GM23338 (cell line): ENCODE measurements at regions not wholly inside any gene's neighbourhood (a gene's known extent, or its start where the extent isn't known, plus 50 kb on each side); places are given as distances from the start of the nearest gene placed in this dataset.

ENCODE experiments used
- ATAC-seq: fragments of 200-7000 bp; cut with Tn5 transposase; 3 replicates; pipeline ENCODE4 v1.9.1; 2020
- DNase-seq: peaks from one replicate; pipeline ENCODE4 v3.0.0-alpha.2; 2015; ENCODE audit warnings: low spot score
- H2AFZ ChIP-seq: fragments of 200-600 bp; sonication (generic); 2 replicates; pipeline ENCODE4 v1.8.0; 2016; ENCODE audit warnings: antibody characterized with exemption, mild to moderate bottlenecking, moderate library complexity
- H3F3A ChIP-seq: fragments of 200-600 bp; sonication (generic); replicated peaks from 2 replicates; pipeline ENCODE4 v1.8.0; 2017; ENCODE audit warnings: antibody characterized with exemption, mixed run types, low read depth
- H3K27ac ChIP-seq: fragments of 200-600 bp; sonication (generic); 2 replicates; pipeline ENCODE4 v1.6.1; 2016; ENCODE audit warnings: low read depth
- H3K27me3 ChIP-seq: fragments of 200-600 bp; sonication (generic); 2 replicates; pipeline ENCODE4 v1.8.0; 2016; ENCODE audit warnings: mild to moderate bottlenecking, mixed run types, moderate library complexity; ENCODE audit not compliant: insufficient read depth
- H3K36me3 ChIP-seq: fragments of 200-600 bp; sonication (generic); 2 replicates; pipeline ENCODE4 v1.8.0; 2016; ENCODE audit warnings: mild to moderate bottlenecking; ENCODE audit not compliant: insufficient read depth
- H3K4me1 ChIP-seq: fragments of 200-600 bp; sonication (generic); 2 replicates; pipeline ENCODE4 v1.8.0; 2016; ENCODE audit warnings: mild to moderate bottlenecking, moderate library complexity; ENCODE audit not compliant: insufficient read depth
- H3K4me2 ChIP-seq: fragments of 200-600 bp; sonication (generic); 2 replicates; pipeline ENCODE4 v1.7.1; 2017; ENCODE audit warnings: mixed run types
- H3K4me3 ChIP-seq: fragments of 200-600 bp; sonication (generic); 2 replicates; pipeline ENCODE4 v1.6.1; 2016; ENCODE audit warnings: mixed run types
- H3K79me2 ChIP-seq: fragments of 200-600 bp; sonication (generic); replicated peaks from 2 replicates; pipeline ENCODE4 v1.8.0; 2017; ENCODE audit warnings: mild to moderate bottlenecking; ENCODE audit not compliant: insufficient read depth
- H3K9me2 ChIP-seq: fragments of 200-600 bp; sonication (generic); 2 replicates; pipeline ENCODE4 v1.8.0; 2017; ENCODE audit not compliant: insufficient read depth
- H4K20me1 ChIP-seq: fragments of 200-600 bp; sonication (generic); replicated peaks from 2 replicates; pipeline ENCODE4 v1.8.0; 2017; ENCODE audit warnings: mild to moderate bottlenecking; ENCODE audit not compliant: insufficient read depth
- H3K27ac Mint-ChIP-seq: 2 replicates; pipeline ENCODE4 v1.8.0; 2020; ENCODE audit warnings: inconsistent platforms, mild to moderate bottlenecking, moderate library complexity, mixed read lengths
- H3K27me3 Mint-ChIP-seq: 3 replicates; pipeline ENCODE4 v1.8.0; 2022; ENCODE audit warnings: low read depth, mild to moderate bottlenecking, moderate library complexity, mixed read lengths, inconsistent platforms; ENCODE audit not compliant: insufficient read depth, poor library complexity
- H3K36me3 Mint-ChIP-seq: 3 replicates; pipeline ENCODE4 v1.8.0; 2021; ENCODE audit warnings: low read depth, mild to moderate bottlenecking, inconsistent platforms, moderate library complexity, mixed read lengths
- H3K4me1 Mint-ChIP-seq: 3 replicates; pipeline ENCODE4 v1.8.0; 2020; ENCODE audit warnings: mild to moderate bottlenecking, inconsistent platforms, mixed read lengths
- H3K4me3 Mint-ChIP-seq: 3 replicates; pipeline ENCODE4 v1.8.0; 2021; ENCODE audit warnings: moderate library complexity, mild to moderate bottlenecking, inconsistent platforms, mixed read lengths
- H3K9me3 Mint-ChIP-seq: 3 replicates; pipeline ENCODE4 v1.8.0; 2020; ENCODE audit warnings: moderate library complexity, mild to moderate bottlenecking, inconsistent platforms, mixed read lengths
- CREB1 ChIP-seq: fragments of 250-450 bp; sonication (Bioruptor Pico); IDR thresholded peaks from 2 replicates; pipeline ENCODE4 v1.5.0; 2020; ENCODE audit warnings: low read depth, mild to moderate bottlenecking, moderate library complexity
- EZH2 ChIP-seq: fragments of 200-600 bp; sonication (generic); IDR thresholded peaks from one replicate; pipeline ENCODE4 v1.8.0; 2017; ENCODE audit warnings: antibody characterized with exemption, mild to moderate bottlenecking, low read depth; ENCODE audit not compliant: unreplicated experiment
- EZH2phosphoT487 ChIP-seq: fragments of 200-600 bp; sonication (generic); IDR thresholded peaks from one replicate; pipeline ENCODE4 v1.8.1; 2018; ENCODE audit warnings: antibody characterized with exemption; ENCODE audit not compliant: unreplicated experiment
- JUNB ChIP-seq: IDR thresholded peaks from one replicate; pipeline ENCODE4 v1.6.1; 2016; ENCODE audit warnings: antibody characterized with exemption; ENCODE audit not compliant: unreplicated experiment
- NANOG ChIP-seq: IDR thresholded peaks from 2 replicates; pipeline ENCODE4 v1.6.1; 2016; ENCODE audit warnings: antibody characterized with exemption, borderline replicate concordance
- POLR2AphosphoS5 ChIP-seq: IDR thresholded peaks from 2 replicates; pipeline ENCODE4 v1.6.1; 2016; ENCODE audit warnings: antibody characterized with exemption, low read depth
- STAT1 ChIP-seq: IDR thresholded peaks from one replicate; pipeline ENCODE4 v1.6.1; 2016; ENCODE audit warnings: antibody characterized with exemption; ENCODE audit not compliant: unreplicated experiment
- ZNF114 ChIP-seq: fragments of 250-450 bp; sonication (Bioruptor Pico); IDR thresholded peaks from 2 replicates; pipeline ENCODE4 v1.5.0; 2020; ENCODE audit warnings: mild to moderate bottlenecking, moderate library complexity
- TF ChIP-seq, protein P1 (sequence below), 2 experiments: fragments of 200-600 bp in 1 of 2; sonication (generic) in 1 of 2; conservative IDR thresholded peaks; 2 replicates each; pipeline versions ENCODE4 v1.5.1 to v1.6.1; 2016 to 2017; ENCODE audit warnings: antibody characterized with exemption in 2 of 2, low read depth in 2 of 2, mild to moderate bottlenecking in 2 of 2, moderate library complexity in 1 of 2
- TF ChIP-seq, protein P2 (sequence below): IDR thresholded peaks from 2 replicates; pipeline ENCODE4 v1.6.1; 2016; ENCODE audit warnings: antibody characterized with exemption
- TF ChIP-seq, protein P3 (sequence below): fragments of 250-450 bp; sonication (Bioruptor Pico); IDR thresholded peaks from 2 replicates; pipeline ENCODE4 v1.5.0; 2020; ENCODE audit warnings: mild to moderate bottlenecking, moderate library complexity

DNA sequence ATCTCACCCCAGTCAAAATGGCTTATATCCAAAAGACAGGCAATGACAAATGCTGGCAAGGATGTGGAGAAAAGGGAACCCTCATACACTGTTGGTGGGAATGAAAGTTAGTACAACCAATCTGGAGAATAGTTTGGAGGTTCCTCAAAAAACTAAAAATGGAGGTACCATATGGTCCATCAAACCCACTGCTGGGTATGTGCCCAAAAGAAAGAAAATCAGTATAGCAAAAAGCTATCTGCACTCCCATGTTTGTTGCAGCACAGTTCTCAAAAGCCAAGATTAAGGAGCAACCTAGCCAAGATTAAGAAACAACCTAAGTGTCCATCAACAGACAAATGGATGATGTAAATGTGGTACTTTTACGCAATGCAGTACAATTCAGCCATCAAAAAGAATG lies 70.7 kb downstream of the DCAF12L1 start:
- no peak overlapping the region for H3K4me2 ChIP-seq
- H3K36me3 ChIP-seq = no peaks in the 10 kb centered on the region
- H3K27ac Mint-ChIP-seq = no peak overlapping the region
- TF ChIP-seq, protein P1, sequence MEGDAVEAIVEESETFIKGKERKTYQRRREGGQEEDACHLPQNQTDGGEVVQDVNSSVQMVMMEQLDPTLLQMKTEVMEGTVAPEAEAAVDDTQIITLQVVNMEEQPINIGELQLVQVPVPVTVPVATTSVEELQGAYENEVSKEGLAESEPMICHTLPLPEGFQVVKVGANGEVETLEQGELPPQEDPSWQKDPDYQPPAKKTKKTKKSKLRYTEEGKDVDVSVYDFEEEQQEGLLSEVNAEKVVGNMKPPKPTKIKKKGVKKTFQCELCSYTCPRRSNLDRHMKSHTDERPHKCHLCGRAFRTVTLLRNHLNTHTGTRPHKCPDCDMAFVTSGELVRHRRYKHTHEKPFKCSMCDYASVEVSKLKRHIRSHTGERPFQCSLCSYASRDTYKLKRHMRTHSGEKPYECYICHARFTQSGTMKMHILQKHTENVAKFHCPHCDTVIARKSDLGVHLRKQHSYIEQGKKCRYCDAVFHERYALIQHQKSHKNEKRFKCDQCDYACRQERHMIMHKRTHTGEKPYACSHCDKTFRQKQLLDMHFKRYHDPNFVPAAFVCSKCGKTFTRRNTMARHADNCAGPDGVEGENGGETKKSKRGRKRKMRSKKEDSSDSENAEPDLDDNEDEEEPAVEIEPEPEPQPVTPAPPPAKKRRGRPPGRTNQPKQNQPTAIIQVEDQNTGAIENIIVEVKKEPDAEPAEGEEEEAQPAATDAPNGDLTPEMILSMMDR (conservative IDR thresholded peaks at IDR 0.05; ENCODE audit: low read depth in 2 of 2) = no peak
- TF ChIP-seq, protein P2, sequence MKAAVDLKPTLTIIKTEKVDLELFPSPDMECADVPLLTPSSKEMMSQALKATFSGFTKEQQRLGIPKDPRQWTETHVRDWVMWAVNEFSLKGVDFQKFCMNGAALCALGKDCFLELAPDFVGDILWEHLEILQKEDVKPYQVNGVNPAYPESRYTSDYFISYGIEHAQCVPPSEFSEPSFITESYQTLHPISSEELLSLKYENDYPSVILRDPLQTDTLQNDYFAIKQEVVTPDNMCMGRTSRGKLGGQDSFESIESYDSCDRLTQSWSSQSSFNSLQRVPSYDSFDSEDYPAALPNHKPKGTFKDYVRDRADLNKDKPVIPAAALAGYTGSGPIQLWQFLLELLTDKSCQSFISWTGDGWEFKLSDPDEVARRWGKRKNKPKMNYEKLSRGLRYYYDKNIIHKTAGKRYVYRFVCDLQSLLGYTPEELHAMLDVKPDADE = no peak
- no peak for TF ChIP-seq EZH2phosphoT487
- no peak for TF ChIP-seq JUNB
- TF ChIP-seq, protein P3, sequence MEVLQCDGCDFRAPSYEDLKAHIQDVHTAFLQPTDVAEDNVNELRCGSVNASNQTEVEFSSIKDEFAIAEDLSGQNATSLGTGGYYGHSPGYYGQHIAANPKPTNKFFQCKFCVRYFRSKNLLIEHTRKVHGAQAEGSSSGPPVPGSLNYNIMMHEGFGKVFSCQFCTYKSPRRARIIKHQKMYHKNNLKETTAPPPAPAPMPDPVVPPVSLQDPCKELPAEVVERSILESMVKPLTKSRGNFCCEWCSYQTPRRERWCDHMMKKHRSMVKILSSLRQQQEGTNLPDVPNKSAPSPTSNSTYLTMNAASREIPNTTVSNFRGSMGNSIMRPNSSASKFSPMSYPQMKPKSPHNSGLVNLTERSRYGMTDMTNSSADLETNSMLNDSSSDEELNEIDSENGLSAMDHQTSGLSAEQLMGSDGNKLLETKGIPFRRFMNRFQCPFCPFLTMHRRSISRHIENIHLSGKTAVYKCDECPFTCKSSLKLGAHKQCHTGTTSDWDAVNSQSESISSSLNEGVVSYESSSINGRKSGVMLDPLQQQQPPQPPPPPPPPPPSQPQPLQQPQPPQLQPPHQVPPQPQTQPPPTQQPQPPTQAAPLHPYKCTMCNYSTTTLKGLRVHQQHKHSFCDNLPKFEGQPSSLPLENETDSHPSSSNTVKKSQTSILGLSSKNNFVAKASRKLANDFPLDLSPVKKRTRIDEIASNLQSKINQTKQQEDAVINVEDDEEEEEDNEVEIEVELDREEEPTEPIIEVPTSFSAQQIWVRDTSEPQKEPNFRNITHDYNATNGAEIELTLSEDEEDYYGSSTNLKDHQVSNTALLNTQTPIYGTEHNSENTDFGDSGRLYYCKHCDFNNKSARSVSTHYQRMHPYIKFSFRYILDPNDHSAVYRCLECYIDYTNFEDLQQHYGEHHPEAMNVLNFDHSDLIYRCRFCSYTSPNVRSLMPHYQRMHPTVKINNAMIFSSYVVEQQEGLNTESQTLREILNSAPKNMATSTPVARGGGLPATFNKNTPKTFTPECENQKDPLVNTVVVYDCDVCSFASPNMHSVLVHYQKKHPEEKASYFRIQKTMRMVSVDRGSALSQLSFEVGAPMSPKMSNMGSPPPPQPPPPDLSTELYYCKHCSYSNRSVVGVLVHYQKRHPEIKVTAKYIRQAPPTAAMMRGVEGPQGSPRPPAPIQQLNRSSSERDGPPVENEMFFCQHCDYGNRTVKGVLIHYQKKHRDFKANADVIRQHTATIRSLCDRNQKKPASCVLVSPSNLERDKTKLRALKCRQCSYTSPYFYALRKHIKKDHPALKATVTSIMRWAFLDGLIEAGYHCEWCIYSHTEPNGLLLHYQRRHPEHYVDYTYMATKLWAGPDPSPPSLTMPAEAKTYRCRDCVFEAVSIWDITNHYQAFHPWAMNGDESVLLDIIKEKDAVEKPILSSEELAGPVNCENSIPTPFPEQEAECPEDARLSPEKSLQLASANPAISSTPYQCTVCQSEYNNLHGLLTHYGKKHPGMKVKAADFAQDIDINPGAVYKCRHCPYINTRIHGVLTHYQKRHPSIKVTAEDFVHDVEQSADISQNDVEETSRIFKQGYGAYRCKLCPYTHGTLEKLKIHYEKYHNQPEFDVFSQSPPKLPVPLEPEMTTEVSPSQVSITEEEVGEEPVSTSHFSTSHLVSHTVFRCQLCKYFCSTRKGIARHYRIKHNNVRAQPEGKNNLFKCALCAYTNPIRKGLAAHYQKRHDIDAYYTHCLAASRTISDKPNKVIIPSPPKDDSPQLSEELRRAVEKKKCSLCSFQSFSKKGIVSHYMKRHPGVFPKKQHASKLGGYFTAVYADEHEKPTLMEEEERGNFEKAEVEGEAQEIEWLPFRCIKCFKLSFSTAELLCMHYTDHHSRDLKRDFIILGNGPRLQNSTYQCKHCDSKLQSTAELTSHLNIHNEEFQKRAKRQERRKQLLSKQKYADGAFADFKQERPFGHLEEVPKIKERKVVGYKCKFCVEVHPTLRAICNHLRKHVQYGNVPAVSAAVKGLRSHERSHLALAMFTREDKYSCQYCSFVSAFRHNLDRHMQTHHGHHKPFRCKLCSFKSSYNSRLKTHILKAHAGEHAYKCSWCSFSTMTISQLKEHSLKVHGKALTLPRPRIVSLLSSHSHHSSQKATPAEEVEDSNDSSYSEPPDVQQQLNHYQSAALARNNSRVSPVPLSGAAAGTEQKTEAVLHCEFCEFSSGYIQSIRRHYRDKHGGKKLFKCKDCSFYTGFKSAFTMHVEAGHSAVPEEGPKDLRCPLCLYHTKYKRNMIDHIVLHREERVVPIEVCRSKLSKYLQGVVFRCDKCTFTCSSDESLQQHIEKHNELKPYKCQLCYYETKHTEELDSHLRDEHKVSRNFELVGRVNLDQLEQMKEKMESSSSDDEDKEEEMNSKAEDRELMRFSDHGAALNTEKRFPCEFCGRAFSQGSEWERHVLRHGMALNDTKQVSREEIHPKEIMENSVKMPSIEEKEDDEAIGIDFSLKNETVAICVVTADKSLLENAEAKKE = no peak
- no peak for TF ChIP-seq ZNF114
- TF ChIP-seq EZH2 = no peak
- TF ChIP-seq CREB1 (CRISPR knock-in tag) = no peak
- TF ChIP-seq STAT1 = no peak
- TF ChIP-seq POLR2AphosphoS5 = no peak
- TF ChIP-seq NANOG = no peak
- H3K27me3 ChIP-seq = no peaks in the 10 kb centered on the region
- no peaks in the 10 kb centered on the region for H3K9me2 ChIP-seq
- no peaks in the 10 kb centered on the region for H3K9me3 Mint-ChIP-seq
- no peaks in the 10 kb centered on the region for H3K27me3 Mint-ChIP-seq
- H3K4me3 ChIP-seq = no peak overlapping the region
- no peaks in the 10 kb centered on the region for H4K20me1 ChIP-seq
- no peak overlapping the region for H2AFZ ChIP-seq
- H3F3A ChIP-seq = no peaks in the 10 kb centered on the region
- H3K27ac ChIP-seq = no peak overlapping the region
- no peaks in the 10 kb centered on the region for H3K36me3 Mint-ChIP-seq
- no peak overlapping the region for H3K4me3 Mint-ChIP-seq
- no peak for ATAC-seq
- H3K79me2 ChIP-seq = no peaks in the 10 kb centered on the region
- no peak for DNase-seq
- no peaks in the 10 kb centered on the region for H3K4me1 Mint-ChIP-seq
- no peaks in the 10 kb centered on the region for H3K4me1 ChIP-seq
